ENCODE measurements at regions not wholly inside any gene's neighbourhood (a gene's known extent, or its start where the extent isn't known, plus 50 kb on each side); places are given as distances from the start of the nearest gene placed in this dataset.
"Not testable (repeated sequence)": the region's sequence is repeated elsewhere in the genome, so short reads cannot be mapped to it uniquely, and the experiment has no call there.

DNA sequence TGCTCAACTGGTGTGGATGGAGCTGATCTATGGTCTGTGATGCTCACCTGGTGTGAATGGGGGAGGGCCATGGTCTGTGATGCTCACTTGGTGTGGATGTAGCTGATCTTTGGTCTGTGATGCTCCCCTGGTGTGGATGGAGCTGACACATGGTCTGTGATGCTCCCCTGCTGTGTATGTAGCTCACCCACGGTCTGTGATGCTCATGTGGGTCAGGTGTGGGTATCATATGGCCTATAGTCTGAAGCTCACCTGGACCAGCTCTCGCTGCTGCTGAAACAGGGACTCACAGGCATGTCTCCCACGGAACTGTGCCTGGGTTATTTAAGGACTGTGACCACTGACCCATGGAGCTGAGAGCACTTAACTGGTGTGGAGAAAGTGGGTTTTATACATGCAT, 109.7 kb downstream of the CRLF2 start:
- DNase-seq (ENCODE audit: low spot score) = no peak

GRCh38 chrX:1102221-1102620, 110.2 kb downstream of the CRLF2 start:
- not testable (repeated sequence) for DNase-seq (ENCODE audit: low spot score)

DNA sequence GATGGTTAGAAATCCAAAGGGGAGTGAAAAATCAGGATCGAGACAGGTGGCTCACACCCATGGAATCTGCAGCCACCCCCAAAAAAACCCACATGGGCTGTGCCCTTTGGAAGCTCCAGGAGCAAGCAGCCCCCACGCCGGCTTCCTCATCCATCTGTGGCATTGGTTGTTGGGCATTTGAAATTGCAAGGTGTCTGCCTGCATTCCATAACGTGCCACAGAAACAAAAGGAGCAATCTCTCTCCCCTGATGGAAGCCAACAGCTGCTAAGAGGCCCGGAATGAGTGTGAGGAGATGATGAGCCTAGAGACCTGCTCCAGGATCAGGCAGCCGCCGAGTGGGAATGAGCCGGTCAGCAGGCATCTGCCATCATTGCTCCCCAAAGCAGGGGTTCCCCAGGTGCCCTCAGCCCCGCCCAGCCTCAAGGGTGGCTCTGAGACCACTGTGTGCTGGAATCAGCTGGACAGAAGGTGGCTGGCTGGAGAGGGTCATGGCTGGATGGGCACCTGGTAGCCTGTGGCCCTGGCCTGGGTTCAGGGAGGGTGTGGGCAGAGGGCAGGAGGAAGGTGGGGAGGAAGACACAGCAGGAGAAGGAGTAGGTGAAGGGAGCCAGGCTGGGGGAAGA, 113.2 kb downstream of the CRLF2 start:
- no peak for DNase-seq (ENCODE audit: low spot score)

- DNase-seq (ENCODE audit: low spot score) = no peak
Measured at GRCh38 chrX:1097328-1097727, 115.1 kb downstream of the CRLF2 start.

DNA sequence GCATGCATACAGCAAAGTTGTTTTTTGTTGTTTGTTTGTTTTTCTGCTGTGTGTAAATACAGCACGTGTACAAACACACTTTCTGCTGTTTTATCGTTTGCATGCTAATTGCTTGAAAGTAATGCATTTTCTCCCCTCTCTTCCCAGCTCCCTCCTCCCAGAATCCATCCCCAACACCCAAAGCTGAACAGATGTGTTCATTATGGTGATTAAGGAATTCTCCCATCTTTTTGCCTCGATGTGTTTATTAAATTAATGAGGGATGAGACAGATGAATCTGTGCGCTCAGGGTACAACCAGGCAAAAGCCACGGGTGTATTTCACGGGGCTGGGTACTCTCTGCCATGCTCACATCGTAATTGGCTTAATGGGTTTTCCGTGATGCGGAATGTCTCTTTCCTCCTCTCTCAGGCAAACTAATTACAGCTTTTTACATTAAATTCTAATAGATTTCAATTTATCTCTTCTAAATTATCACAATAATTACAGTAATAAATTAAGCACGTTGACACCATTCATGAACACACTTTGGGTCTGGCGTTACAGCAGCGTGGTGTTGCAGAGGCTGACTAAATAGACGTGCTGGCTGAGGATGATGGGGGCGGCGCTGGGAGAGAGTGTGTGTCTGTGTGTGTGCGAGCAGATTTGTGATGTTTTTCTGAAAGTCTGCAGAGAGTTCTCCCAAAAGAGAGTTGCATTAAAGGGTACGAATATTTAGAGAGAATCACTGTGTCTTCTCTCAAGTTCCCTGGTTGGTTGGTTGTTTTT, 117.7 kb downstream of the CRLF2 start:
- DNase-seq (ENCODE audit: low spot score) = no peak

DNA sequence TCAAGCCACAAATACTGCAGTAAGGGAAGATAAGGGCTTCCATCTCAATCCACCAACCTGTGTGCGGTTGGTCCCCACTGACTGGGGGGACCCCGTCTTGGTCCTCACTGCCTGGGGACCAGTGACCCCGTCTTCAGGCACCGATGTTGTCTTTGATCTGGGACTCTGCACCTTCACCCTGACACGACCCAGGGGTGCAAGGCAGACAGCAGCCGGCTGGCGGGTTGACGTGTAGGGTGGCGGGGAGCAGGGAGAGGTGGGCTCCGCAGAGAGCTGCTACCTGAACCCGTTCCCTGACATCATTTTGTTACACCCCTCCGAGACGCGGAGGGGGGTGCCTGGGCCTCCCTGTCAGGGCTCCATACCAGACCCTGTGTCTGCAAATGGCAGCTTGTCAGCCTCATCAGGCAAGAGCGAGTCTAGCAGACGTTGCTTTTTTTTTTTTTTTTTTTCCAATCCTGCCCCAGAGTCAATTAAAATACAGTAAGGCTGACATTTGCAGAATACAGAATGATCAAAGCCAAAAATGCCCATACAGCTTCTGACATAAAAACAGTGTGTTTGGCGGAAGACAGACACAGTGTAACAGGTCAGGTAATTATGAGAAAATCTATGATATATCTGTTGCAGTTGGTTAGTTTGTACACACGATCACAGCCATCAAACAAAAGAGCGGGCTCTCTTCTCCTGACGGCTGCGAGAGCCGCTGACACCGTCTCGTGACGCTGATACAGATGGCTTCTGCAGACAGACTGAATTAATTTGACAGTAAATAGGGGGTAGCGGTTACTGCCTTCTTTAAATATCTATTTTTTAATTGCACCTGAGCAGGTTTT, 118.6 kb downstream of the CRLF2 start:
- DNase-seq (ENCODE audit: low spot score) = no peak

DNA sequence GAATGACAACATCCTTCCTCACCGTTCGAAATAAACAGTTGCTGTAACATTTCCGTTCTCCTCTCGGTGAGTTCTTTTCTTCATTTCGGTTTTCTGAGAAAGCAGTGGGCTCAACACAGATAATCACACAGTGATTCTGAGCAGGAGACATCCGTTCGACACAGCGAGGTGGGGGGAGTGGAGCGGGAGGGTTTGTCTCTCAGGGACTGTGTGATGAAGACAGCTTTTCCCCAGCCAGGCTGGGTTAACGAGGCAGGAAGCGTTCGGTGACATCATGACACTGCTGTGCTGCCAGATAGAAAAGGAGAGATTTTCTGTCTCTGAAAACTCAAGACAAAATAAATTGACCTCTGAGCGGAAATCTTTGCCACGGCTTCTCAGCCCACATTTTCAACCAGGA, 119.3 kb downstream of the CRLF2 start:
- DNase-seq (ENCODE audit: low spot score) = peak; percentile 48

DNA sequence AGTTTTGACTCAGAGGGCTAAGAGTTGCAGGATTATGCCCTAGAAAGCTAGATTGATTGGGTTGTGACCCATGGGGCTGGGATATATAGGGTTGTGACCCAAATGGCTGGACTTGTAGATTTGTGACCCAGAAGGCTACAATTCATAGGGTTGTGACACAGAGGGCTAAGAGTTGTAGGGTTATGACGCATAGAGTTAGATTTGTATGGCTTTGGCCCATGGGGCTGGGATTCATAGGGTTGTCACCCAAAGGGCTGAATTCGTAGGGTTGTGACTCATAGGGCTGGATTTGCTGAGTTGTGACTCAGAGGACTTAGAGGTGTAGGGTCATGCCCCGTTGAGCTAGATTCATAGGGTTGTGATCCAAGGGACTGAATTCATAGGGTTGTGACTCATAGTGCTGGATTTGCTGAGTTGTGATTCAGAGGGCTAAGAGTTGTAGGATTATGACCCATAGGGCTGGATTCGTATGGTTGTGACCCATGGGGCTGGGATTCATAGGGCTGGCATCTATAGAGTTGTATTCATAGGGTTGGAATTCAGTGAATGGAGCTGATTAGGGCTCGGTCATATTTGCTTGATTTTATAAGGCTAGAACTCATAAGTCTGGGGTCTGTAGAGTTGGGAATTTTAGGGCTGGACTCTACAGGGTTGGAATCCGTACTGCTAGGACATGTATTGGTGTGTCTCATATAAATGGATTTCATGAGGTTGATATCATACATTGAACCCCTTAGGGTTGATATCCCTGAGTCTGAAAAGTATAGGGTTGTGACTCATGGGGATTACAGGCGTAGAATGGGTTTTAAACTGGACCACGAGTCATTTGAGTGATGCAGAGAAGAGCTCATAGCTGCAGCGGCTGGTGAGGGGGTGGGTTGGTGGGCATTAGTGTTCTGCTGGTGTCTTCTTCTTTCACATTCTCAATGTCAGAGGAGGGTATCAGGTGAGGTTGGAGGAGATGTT, 125.7 kb downstream of the CRLF2 start:
- no peak for DNase-seq (ENCODE audit: low spot score)

- DNase-seq (ENCODE audit: low spot score) = not testable (repeated sequence)
Measured at GRCh38 chrX:1085871-1086270, 126.6 kb downstream of the CRLF2 start.

GRCh38 chrX:1084689-1085088, 127.8 kb downstream of the CRLF2 start:
- DNase-seq (ENCODE audit: low spot score) = no peak

GRCh38 chrX:1076871-1077651, 135.4 kb downstream of the CRLF2 start:
- DNase-seq (ENCODE audit: low spot score) = no peak

GRCh38 chrX:1075741-1076140, 136.7 kb downstream of the CRLF2 start:
- DNase-seq (ENCODE audit: low spot score) = no peak

DNA sequence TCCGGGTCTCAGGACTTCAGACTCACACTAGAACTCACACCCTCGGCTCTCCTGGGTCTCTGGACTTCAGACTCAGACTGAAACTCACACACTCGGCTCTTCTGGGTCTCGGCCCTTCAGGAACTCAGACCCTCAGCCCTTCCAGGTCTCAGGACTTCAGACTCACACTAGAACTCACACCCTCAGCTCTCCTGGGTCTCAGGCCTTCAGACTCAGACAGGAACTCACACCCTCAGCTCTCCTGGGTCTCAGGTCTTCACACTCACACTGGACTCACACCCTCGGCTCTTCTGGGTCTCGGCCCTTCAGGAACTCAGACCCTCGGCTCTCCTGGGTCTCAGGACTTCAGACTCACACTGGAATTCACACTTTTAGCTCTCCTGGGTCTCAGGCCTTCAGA, 137.3 kb downstream of the CRLF2 start:
- DNase-seq (ENCODE audit: low spot score) = no peak

GRCh38 chrX:1074755-1075154, 137.7 kb downstream of the CRLF2 start:
- DNase-seq (ENCODE audit: low spot score) = no peak

DNA sequence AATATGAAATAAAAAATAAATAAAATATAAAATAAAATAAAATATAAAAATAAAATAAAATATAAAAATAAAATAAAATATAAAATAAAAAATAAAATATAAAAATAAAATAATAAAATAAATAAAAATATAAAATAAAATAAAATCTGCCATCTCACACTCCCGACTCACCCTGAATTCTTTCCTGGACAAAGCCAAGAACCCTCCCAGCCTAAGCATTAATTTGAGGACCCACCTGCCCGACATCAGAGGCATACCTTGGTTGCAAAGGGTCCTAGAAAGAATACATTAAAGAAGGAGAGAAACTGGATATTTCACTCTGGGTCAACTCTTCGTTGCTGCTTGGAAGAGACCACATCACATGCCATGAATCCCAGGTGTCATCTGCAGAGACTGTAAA, 138.3 kb downstream of the CRLF2 start:
- no peak for DNase-seq (ENCODE audit: low spot score)

GRCh38 chrX:1072637-1073377, 139.6 kb downstream of the CRLF2 start:
- DNase-seq (ENCODE audit: low spot score) = no peak

- DNase-seq (ENCODE audit: low spot score) = no peak
Measured at GRCh38 chrX:1071351-1071750, 141.1 kb downstream of the CRLF2 start.

GRCh38 chrX:1062351-1062750, 150.1 kb downstream of the CRLF2 start:
- DNase-seq (ENCODE audit: low spot score) = no peak

- no peak for DNase-seq (ENCODE audit: low spot score)
Measured at GRCh38 chrX:1060562-1060960, 151.9 kb downstream of the CRLF2 start.

All from CD4-positive, alpha-beta T cell treated with Interleukin-2 at 100 ng/mL for 4 hours (primary cell).